WTC11 (cell line): ENCODE measurements at regions not wholly inside any gene's neighbourhood (a gene's known extent, or its start where the extent isn't known, plus 50 kb on each side); places are given as distances from the start of the nearest gene placed in this dataset.

Experiments
- AFF4 ChIP-seq: sonication (generic); formaldehyde crosslinking; IDR thresholded peaks from 2 replicates; pipeline ENCODE4 v1.8.1; 2023; ENCODE audit warnings: mild to moderate bottlenecking, missing genetic modification reagents, borderline replicate concordance
- CTCF ChIP-seq: fragments of 200-600 bp; IDR thresholded peaks from 2 replicates; pipeline ENCODE4 v1.8.0; 2022; ENCODE audit warnings: antibody characterized with exemption
- ETV6 ChIP-seq: sonication (generic); formaldehyde crosslinking; IDR thresholded peaks from 2 replicates; pipeline ENCODE4 v1.8.1; 2022; ENCODE audit warnings: mild to moderate bottlenecking, missing genetic modification reagents
- FOXJ3 ChIP-seq: sonication (generic); formaldehyde crosslinking; IDR thresholded peaks from 2 replicates; pipeline ENCODE4 v1.9.0; 2021; ENCODE audit warnings: missing genetic modification reagents, mild to moderate bottlenecking, borderline replicate concordance
- IRF2 ChIP-seq: sonication (generic); formaldehyde crosslinking; IDR thresholded peaks from 2 replicates; pipeline ENCODE4 v1.8.0; 2022; ENCODE audit warnings: low read depth, missing genetic modification reagents, borderline replicate concordance
- MAX ChIP-seq: sonication (generic); formaldehyde crosslinking; IDR thresholded peaks from 2 replicates; pipeline ENCODE4 v1.8.0; 2022; ENCODE audit warnings: mild to moderate bottlenecking, missing genetic modification reagents
- MXD4 ChIP-seq: fragments of 250-450 bp; sonication (Bioruptor Pico); IDR thresholded peaks from 2 replicates; pipeline ENCODE4 v1.8.0; 2021; ENCODE audit warnings: mild to moderate bottlenecking, moderate library complexity, borderline replicate concordance
- NFE2L1 ChIP-seq: sonication (generic); formaldehyde crosslinking; IDR thresholded peaks from 2 replicates; pipeline ENCODE4 v1.8.1; 2023; ENCODE audit warnings: missing genetic modification reagents
- RORB ChIP-seq: fragments of 250-450 bp; sonication (Bioruptor Pico); IDR thresholded peaks from 2 replicates; pipeline ENCODE4 v1.9.0; 2021; ENCODE audit warnings: mild to moderate bottlenecking
- STAT6 ChIP-seq: sonication (generic); formaldehyde crosslinking; conservative IDR thresholded peaks from 2 replicates; pipeline ENCODE4 v1.8.1; 2023; ENCODE audit warnings: mild to moderate bottlenecking, low read depth, missing genetic modification reagents, moderate library complexity
- TCF7 ChIP-seq: sonication (generic); formaldehyde crosslinking; IDR thresholded peaks from 2 replicates; pipeline ENCODE4 v1.8.0; 2022; ENCODE audit warnings: mild to moderate bottlenecking, low read depth, missing genetic modification reagents, moderate library complexity
- TF ChIP-seq, protein P1 (sequence below): sonication (generic); formaldehyde crosslinking; conservative IDR thresholded peaks from 2 replicates; pipeline ENCODE4 v1.8.1; 2022; ENCODE audit warnings: mild to moderate bottlenecking, missing genetic modification reagents
- TF ChIP-seq, protein P2 (sequence below): sonication (generic); formaldehyde crosslinking; IDR thresholded peaks from 2 replicates; pipeline ENCODE4 v1.8.1; 2022; ENCODE audit warnings: low read depth, mild to moderate bottlenecking, moderate library complexity, missing genetic modification reagents, borderline replicate concordance

DNA sequence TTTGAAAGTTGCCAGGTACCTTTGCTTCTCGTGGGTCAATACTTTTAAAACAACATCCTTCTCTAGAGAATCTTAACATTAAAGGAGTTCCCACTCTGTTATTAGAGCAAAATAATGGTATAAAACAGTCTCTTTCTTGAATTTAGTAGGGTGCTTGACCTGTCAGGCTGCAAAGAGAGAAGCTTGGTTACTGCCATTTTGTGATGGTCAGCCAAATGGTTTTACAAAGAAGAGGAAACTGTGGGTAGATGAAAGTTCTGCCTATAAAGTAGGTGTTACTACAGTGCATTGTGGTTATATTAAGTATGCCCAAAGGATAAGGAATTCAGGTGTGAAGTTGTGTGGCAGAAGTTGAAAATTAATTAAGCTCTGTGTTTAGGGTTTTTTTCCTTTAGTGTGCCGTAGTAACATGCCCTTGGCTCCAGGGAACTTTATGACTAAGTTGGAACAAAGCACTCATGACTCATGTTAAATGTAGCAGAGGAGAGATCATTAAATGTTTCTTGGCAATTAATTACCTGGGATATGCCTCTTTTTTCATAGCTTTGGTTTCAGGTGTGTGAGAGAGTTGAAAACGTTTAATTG lies 354.0 kb upstream of the KITLG start:
- TF ChIP-seq CTCF: no peak
- no peak for TF ChIP-seq MAX (CRISPR knock-in tag)
- TF ChIP-seq TCF7: no peak
- no peak for TF ChIP-seq STAT6 (CRISPR knock-in tag)
- no peak for TF ChIP-seq ETV6 (CRISPR knock-in tag)
- no peak for TF ChIP-seq NFE2L1 (CRISPR knock-in tag)
- TF ChIP-seq, protein P1, sequence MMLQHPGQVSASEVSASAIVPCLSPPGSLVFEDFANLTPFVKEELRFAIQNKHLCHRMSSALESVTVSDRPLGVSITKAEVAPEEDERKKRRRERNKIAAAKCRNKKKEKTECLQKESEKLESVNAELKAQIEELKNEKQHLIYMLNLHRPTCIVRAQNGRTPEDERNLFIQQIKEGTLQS: no peak
- no peak for TF ChIP-seq RORB (CRISPR knock-in tag)
- TF ChIP-seq, protein P2, sequence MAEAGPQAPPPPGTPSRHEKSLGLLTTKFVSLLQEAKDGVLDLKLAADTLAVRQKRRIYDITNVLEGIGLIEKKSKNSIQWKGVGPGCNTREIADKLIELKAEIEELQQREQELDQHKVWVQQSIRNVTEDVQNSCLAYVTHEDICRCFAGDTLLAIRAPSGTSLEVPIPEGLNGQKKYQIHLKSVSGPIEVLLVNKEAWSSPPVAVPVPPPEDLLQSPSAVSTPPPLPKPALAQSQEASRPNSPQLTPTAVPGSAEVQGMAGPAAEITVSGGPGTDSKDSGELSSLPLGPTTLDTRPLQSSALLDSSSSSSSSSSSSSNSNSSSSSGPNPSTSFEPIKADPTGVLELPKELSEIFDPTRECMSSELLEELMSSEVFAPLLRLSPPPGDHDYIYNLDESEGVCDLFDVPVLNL (CRISPR knock-in tag): no peak
- no peak for TF ChIP-seq FOXJ3
- TF ChIP-seq AFF4 (CRISPR knock-in tag): no peak
- no peak for TF ChIP-seq MXD4 (CRISPR knock-in tag)
- no peak for TF ChIP-seq IRF2 (CRISPR knock-in tag)
